ENCODE measurements at regions not wholly inside any gene's neighbourhood (a gene's known extent, or its start where the extent isn't known, plus 50 kb on each side); places are given as distances from the start of the nearest gene placed in this dataset.

GRCh38 chr9:93891549-93892310, 63.4 kb downstream of the BARX1 start:
- Histone ChIP-seq H3K27me3 (ENCODE audit: insufficient read depth, poor library complexity, severe bottlenecking) (no peaks in the 10 kb centered on the region), H3K4me3 (replicated peaks; ENCODE audit: insufficient read depth, low read length) (no peak overlapping the region), H3K27ac (replicated peaks) (no peak overlapping the region)
- DNase-seq (ENCODE audit: low read depth in 1 of 2, low spot score in 1 of 2), result no peak
- no peak for TF ChIP-seq POLR2AphosphoS5 (IDR thresholded peaks at IDR 0.05; ENCODE audit: low read depth)
- TF ChIP-seq REST (IDR thresholded peaks at IDR 0.05; ENCODE audit: insufficient replicate concordance, low read depth), result no peak
- TF ChIP-seq GABPA (IDR thresholded peaks at IDR 0.05; ENCODE audit: low read depth), result no peak
- TF ChIP-seq, protein P1, sequence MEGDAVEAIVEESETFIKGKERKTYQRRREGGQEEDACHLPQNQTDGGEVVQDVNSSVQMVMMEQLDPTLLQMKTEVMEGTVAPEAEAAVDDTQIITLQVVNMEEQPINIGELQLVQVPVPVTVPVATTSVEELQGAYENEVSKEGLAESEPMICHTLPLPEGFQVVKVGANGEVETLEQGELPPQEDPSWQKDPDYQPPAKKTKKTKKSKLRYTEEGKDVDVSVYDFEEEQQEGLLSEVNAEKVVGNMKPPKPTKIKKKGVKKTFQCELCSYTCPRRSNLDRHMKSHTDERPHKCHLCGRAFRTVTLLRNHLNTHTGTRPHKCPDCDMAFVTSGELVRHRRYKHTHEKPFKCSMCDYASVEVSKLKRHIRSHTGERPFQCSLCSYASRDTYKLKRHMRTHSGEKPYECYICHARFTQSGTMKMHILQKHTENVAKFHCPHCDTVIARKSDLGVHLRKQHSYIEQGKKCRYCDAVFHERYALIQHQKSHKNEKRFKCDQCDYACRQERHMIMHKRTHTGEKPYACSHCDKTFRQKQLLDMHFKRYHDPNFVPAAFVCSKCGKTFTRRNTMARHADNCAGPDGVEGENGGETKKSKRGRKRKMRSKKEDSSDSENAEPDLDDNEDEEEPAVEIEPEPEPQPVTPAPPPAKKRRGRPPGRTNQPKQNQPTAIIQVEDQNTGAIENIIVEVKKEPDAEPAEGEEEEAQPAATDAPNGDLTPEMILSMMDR (IDR thresholded peaks at IDR 0.05; ENCODE audit: insufficient read depth, low read length), result no peak
- no peak for TF ChIP-seq SPI1 (IDR thresholded peaks at IDR 0.05; ENCODE audit: borderline replicate concordance, low read depth)

DNA sequence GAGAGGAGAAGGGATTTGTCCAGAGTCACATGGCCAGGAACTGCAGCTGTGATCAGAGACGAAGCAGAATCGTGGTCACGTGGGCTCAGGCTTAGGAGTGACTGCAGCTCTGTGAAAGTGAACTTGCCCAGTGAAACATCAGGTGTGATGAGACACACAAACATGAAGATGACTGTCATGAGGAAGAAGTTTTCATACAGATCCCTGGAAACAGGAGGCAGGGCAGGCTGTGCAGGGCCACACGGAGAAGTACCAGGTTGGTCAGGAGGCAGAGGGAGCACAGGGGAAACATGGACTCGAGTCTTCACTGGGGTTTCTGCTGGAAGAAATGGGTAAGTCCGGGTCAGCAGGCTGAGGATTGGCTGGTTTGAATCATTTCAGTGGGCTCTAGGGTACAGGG, 64.1 kb downstream of the BARX1 start:
- TF ChIP-seq SPI1 (IDR thresholded peaks at IDR 0.05; ENCODE audit: borderline replicate concordance, low read depth), result no peak
- no peak for TF ChIP-seq REST (IDR thresholded peaks at IDR 0.05; ENCODE audit: insufficient replicate concordance, low read depth)
- TF ChIP-seq, protein P1 (IDR thresholded peaks at IDR 0.05; ENCODE audit: insufficient read depth, low read length), result no peak
- TF ChIP-seq POLR2AphosphoS5 (IDR thresholded peaks at IDR 0.05; ENCODE audit: low read depth), result no peak
- DNase-seq (ENCODE audit: low read depth in 1 of 2, low spot score in 1 of 2), result no peak
- Histone ChIP-seq H3K4me3 (replicated peaks; ENCODE audit: insufficient read depth, low read length) (no peak overlapping the region), H3K27me3 (ENCODE audit: insufficient read depth, poor library complexity, severe bottlenecking) (no peaks in the 10 kb centered on the region), H3K27ac (replicated peaks) (no peak overlapping the region)

DNA sequence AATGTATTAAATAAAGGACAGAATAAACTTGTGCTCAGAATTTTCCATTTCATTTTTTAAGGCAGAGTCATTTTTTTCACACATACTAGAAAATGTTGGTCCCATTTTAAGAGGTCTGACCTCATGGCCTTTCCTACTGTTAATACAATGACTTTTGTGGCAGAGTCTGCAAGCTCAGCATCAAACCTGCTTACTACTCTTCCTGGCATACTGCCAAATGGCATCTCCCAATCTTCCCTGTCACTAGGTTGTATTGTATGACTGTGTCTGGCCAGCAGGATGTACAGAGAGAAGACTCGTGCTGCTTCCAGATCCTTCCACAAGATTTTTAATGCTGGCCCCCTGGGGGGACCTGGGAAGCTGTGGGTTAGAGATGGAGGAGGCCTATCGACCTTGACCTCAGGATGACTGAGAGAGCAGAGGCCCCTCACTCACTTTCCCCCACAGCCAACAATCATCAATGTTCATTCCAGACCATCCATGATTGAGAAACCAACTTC, 64.7 kb downstream of the BARX1 start:
- no peaks in the 10 kb centered on the region for H3K27me3 ChIP-seq (ENCODE audit: insufficient read depth, poor library complexity, severe bottlenecking)
- DNase-seq (ENCODE audit: low read depth in 1 of 2, low spot score in 1 of 2), result no peak
- no peak overlapping the region for H3K4me3 ChIP-seq (replicated peaks; ENCODE audit: insufficient read depth, low read length)
- no peak overlapping the region for H3K27ac ChIP-seq (replicated peaks)
- TF ChIP-seq, protein P1 (IDR thresholded peaks at IDR 0.05; ENCODE audit: insufficient read depth, low read length), result no peak
- TF ChIP-seq SPI1 (IDR thresholded peaks at IDR 0.05; ENCODE audit: borderline replicate concordance, low read depth) (no peak), REST (IDR thresholded peaks at IDR 0.05; ENCODE audit: insufficient replicate concordance, low read depth) (no peak), GABPA (IDR thresholded peaks at IDR 0.05; ENCODE audit: low read depth) (no peak), POLR2AphosphoS5 (IDR thresholded peaks at IDR 0.05; ENCODE audit: low read depth) (no peak)

Data from HL-60 (cell line).